GM12878 (cell line): ENCODE measurements at regions not wholly inside any gene's neighbourhood (a gene's known extent, or its start where the extent isn't known, plus 50 kb on each side); places are given as distances from the start of the nearest gene placed in this dataset.

Experiments
- ATAC-seq: fragments of 200-7000 bp; cut with Tn5 transposase; 3 replicates; pipeline ENCODE4 v1.9.1; 2020; ENCODE audit warnings: mild to moderate bottlenecking, moderate library complexity
- BruUV-seq: library from RNA; stranded (reverse); fragments of 400-500 nt; replicated peaks from 2 replicates; lab custom pipeline; 2021; lab: Mats Ljungman, UMichigan
- CTCF ChIA-PET: fragments of 300-600 bp; sonication (Branson Sonifier 250); formaldehyde crosslinking; extraction: SDS; loops from one replicate; lab custom pipeline; 2021; ENCODE audit warnings: inconsistent platforms; lab: Yijun Ruan, JAX
- POLR2A ChIA-PET: fragments of 350-600 bp; formaldehyde crosslinking; extraction: SDS; loops from one replicate; lab custom pipeline; 2021; ENCODE audit warnings: inconsistent platforms; lab: Charles Lee
- RAD21 ChIA-PET: fragments of 300-600 bp; sonication (Branson Sonifier 250); formaldehyde crosslinking; loops from one replicate; lab custom pipeline; 2023; ENCODE audit warnings: antibody characterized with exemption; ENCODE audit not compliant: unreplicated experiment; lab: Charles Lee
- SMC1A ChIA-PET: fragments of 300-600 bp; sonication (Branson Sonifier 250); formaldehyde crosslinking; loops from one replicate; lab custom pipeline; 2023; ENCODE audit not compliant: unreplicated experiment, uncharacterized antibody; lab: Charles Lee
- DNase-seq: peaks from one replicate; pipeline ENCODE4 v3.0.0-alpha.2; 2011; ENCODE audit warnings: low read depth, low spot score
- FAIRE-seq: peaks from 3 replicates; lab custom pipeline; 2011; peaks lifted over from hg19 to GRCh38; lab: Jason Lieb, UNC
- H2AFZ ChIP-seq: 2 replicates; pipeline ENCODE4 v1.6.0; 2011; ENCODE audit warnings: low read depth, low read length, control low read depth; ENCODE audit not compliant: control insufficient read depth
- H3K27ac ChIP-seq: 2 replicates; pipeline ENCODE4 v1.5.1; 2011; ENCODE audit warnings: control low read depth; ENCODE audit not compliant: control insufficient read depth, insufficient read depth
- H3K27me3 ChIP-seq, 2 experiments: replicated peaks in 1 of 2; 2 replicates each; pipeline versions ENCODE4 v1.6.0 to v1.6.1; 2011; ENCODE audit warnings: low read length in 1 of 2; ENCODE audit not compliant: control insufficient read depth in 2 of 2, insufficient read depth in 2 of 2
- H3K36me3 ChIP-seq, 2 experiments: 2 replicates each; pipeline ENCODE4 v1.5.1; 2011; ENCODE audit warnings: low read length in 1 of 2; ENCODE audit not compliant: control insufficient read depth in 2 of 2, insufficient read depth in 2 of 2
- H3K4me1 ChIP-seq: 2 replicates; pipeline ENCODE4 v1.6.1; 2011; ENCODE audit warnings: mild to moderate bottlenecking, low read length, moderate library complexity, mixed read lengths; ENCODE audit not compliant: control insufficient read depth, insufficient read depth
- H3K4me2 ChIP-seq: 2 replicates; pipeline ENCODE4 v1.6.0; 2011; ENCODE audit warnings: control low read depth; ENCODE audit not compliant: control insufficient read depth, insufficient read depth
- H3K4me3 ChIP-seq: fragments of 200-600 bp; sonication (generic); 2 replicates; pipeline ENCODE4 v1.5.1; 2016
- H3K79me2 ChIP-seq: 2 replicates; pipeline ENCODE4 v1.6.0; 2011; ENCODE audit warnings: low read length; ENCODE audit not compliant: control insufficient read depth, insufficient read depth
- H3K9ac ChIP-seq: 2 replicates; pipeline ENCODE4 v1.8.0; 2011; ENCODE audit warnings: low read length, control low read depth, mixed read lengths; ENCODE audit not compliant: control insufficient read depth, insufficient read depth
- H3K9me3 ChIP-seq: replicated peaks from 3 replicates; pipeline ENCODE4 v1.5.1; 2011; ENCODE audit warnings: mild to moderate bottlenecking, low read length; ENCODE audit not compliant: control insufficient read depth, insufficient read depth
- H4K20me1 ChIP-seq: 2 replicates; pipeline ENCODE4 v1.6.0; 2011; ENCODE audit not compliant: control insufficient read depth, insufficient read depth
- CBFB ChIP-seq: IDR thresholded peaks from 2 replicates; pipeline ENCODE4 v1.6.1; 2016; ENCODE audit warnings: antibody characterized with exemption, low read depth
- CHD2 ChIP-seq: IDR thresholded peaks from 2 replicates; pipeline ENCODE4 v1.6.1; 2011; ENCODE audit warnings: low read depth, low read length, improper control_type of control experiment, borderline replicate concordance
- CREM ChIP-seq: IDR thresholded peaks from 2 replicates; pipeline ENCODE4 v1.6.1; 2014; ENCODE audit warnings: antibody characterized with exemption, low read depth
- IKZF1 ChIP-seq: fragments of 450-650 bp; conservative IDR thresholded peaks from 2 replicates; pipeline ENCODE4 v1.6.1; 2017; ENCODE audit warnings: antibody characterized with exemption, mild to moderate bottlenecking
- RAD51 ChIP-seq: fragments of 450-650 bp; IDR thresholded peaks from 2 replicates; pipeline ENCODE4 v1.6.1; 2016; ENCODE audit warnings: moderate library complexity, mild to moderate bottlenecking, inconsistent platforms
- RFX5 ChIP-seq: IDR thresholded peaks from 2 replicates; pipeline ENCODE4 v1.6.1; 2011; ENCODE audit warnings: low read depth, low read length, improper control_type of control experiment
- RUNX3 ChIP-seq: IDR thresholded peaks from 2 replicates; pipeline ENCODE4 v1.6.1; 2012; ENCODE audit warnings: low read length, inconsistent platforms
- YBX1 ChIP-seq: fragments of 450-650 bp; IDR thresholded peaks from 2 replicates; pipeline ENCODE4 v1.6.1; 2016; ENCODE audit warnings: antibody characterized with exemption
- ZNF622 ChIP-seq: fragments of 450-650 bp; IDR thresholded peaks from 2 replicates; pipeline ENCODE4 v1.6.1; 2017; ENCODE audit warnings: mild to moderate bottlenecking, inconsistent platforms
- WGBS: methylation state at CpG from one replicate; pipeline ENCODE4 v1.1.6; 2016; ENCODE audit warnings: low lambda C conversion rate; ENCODE audit not compliant: insufficient replicate concordance, insufficient coverage; ENCODE audit errors: missing lambda C conversion rate; 5-methylcytosine and 5-hydroxymethylcytosine counted together
- in situ Hi-C: fragments of 300-500 bp; cut with MboI; formaldehyde crosslinking; loops from 9 replicates; pipeline ENCODE4 v1.14.3; 2018; ENCODE audit warnings: mixed read lengths
- intact Hi-C: fragments of 100-400 bp; cut with micrococcal nuclease; formaldehyde crosslinking; loops from one replicate; pipeline ENCODE4 v1.14.2; 2022; ENCODE audit not compliant: unreplicated experiment
- TF ChIP-seq, protein P1 (sequence below): fragments of 150-350 bp; IDR thresholded peaks from 2 replicates; pipeline ENCODE4 v1.6.1; 2014; ENCODE audit warnings: mild to moderate bottlenecking, low read depth, low read length
- TF ChIP-seq, protein P2 (sequence below): fragments of 450-650 bp; IDR thresholded peaks from 2 replicates; pipeline ENCODE4 v1.6.1; 2017; ENCODE audit warnings: mild to moderate bottlenecking, moderate library complexity
- TF ChIP-seq, protein P3 (sequence below): fragments of 450-650 bp; IDR thresholded peaks from 2 replicates; pipeline ENCODE4 v1.6.1; 2016; ENCODE audit warnings: mild to moderate bottlenecking, moderate library complexity, borderline replicate concordance

DNA sequence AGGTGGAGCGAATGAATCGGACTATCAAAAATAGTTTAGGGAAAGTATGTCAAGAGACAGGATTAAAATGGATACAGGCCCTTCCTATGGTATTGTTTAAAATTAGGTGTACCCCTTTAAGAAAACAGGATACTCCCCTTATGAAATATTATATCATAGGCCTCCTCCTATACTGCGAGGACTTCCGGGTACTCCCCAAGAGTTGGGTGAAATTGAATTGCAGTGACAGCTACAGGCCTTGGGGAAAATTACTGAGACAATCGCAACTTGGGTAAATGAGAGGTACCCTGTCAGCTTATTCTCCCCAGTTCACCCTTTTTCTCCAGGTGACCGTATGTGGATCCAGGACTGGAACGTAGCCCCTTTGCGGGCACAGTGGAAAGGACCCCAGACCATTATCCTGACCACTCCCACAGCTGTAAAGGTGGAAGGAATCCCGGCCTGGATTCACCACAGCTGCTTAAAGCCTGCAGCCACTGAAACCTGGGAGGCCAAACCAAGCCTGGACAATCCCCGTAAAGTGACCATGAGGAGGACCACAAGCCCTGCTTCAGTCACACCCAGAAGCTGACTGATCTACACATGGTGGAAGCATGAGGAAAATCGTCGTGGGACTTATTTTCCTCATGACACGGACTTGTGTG lies 1138.1 kb downstream of the ARAP2 start:
- BruUV-seq = no TSS peak
- intact Hi-C loops = no loop called here
- in situ Hi-C loops = no loop called here
- Histone ChIP-seq H4K20me1 (no peaks in the 10 kb centered on the region), H3K79me2 (no peaks in the 10 kb centered on the region), H3K4me1 (no peaks in the 10 kb centered on the region), H3K36me3 (no peaks in the 10 kb centered on the region), H3K9ac (no peak overlapping the region), H3K9me3 (no peaks in the 10 kb centered on the region), H3K4me3 (no peak overlapping the region), H3K27me3 (no peaks in the 10 kb centered on the region), H3K4me2 (no peak overlapping the region), H3K27ac (no peak overlapping the region), H2AFZ (no peak overlapping the region)
- ATAC-seq (peak; percentile 57), FAIRE-seq (no peak), DNase-seq (no peak)
- RAD21 ChIA-PET = no interaction called here
- TF ChIP-seq CREM (no peak), CHD2 (no peak), YBX1 (no peak), CBFB (no peak), IKZF1 (no peak), ZNF622 (no peak), RFX5 (no peak), RAD51 (no peak), RUNX3 (no peak)
- TF ChIP-seq, protein P1, sequence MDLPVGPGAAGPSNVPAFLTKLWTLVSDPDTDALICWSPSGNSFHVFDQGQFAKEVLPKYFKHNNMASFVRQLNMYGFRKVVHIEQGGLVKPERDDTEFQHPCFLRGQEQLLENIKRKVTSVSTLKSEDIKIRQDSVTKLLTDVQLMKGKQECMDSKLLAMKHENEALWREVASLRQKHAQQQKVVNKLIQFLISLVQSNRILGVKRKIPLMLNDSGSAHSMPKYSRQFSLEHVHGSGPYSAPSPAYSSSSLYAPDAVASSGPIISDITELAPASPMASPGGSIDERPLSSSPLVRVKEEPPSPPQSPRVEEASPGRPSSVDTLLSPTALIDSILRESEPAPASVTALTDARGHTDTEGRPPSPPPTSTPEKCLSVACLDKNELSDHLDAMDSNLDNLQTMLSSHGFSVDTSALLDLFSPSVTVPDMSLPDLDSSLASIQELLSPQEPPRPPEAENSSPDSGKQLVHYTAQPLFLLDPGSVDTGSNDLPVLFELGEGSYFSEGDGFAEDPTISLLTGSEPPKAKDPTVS = no peak
- TF ChIP-seq, protein P2, sequence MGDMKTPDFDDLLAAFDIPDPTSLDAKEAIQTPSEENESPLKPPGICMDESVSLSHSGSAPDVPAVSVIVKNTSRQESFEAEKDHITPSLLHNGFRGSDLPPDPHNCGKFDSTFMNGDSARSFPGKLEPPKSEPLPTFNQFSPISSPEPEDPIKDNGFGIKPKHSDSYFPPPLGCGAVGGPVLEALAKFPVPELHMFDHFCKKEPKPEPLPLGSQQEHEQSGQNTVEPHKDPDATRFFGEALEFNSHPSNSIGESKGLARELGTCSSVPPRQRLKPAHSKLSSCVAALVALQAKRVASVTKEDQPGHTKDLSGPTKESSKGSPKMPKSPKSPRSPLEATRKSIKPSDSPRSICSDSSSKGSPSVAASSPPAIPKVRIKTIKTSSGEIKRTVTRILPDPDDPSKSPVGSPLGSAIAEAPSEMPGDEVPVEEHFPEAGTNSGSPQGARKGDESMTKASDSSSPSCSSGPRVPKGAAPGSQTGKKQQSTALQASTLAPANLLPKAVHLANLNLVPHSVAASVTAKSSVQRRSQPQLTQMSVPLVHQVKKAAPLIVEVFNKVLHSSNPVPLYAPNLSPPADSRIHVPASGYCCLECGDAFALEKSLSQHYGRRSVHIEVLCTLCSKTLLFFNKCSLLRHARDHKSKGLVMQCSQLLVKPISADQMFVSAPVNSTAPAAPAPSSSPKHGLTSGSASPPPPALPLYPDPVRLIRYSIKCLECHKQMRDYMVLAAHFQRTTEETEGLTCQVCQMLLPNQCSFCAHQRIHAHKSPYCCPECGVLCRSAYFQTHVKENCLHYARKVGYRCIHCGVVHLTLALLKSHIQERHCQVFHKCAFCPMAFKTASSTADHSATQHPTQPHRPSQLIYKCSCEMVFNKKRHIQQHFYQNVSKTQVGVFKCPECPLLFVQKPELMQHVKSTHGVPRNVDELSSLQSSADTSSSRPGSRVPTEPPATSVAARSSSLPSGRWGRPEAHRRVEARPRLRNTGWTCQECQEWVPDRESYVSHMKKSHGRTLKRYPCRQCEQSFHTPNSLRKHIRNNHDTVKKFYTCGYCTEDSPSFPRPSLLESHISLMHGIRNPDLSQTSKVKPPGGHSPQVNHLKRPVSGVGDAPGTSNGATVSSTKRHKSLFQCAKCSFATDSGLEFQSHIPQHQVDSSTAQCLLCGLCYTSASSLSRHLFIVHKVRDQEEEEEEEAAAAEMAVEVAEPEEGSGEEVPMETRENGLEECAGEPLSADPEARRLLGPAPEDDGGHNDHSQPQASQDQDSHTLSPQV = no peak
- TF ChIP-seq, protein P3, sequence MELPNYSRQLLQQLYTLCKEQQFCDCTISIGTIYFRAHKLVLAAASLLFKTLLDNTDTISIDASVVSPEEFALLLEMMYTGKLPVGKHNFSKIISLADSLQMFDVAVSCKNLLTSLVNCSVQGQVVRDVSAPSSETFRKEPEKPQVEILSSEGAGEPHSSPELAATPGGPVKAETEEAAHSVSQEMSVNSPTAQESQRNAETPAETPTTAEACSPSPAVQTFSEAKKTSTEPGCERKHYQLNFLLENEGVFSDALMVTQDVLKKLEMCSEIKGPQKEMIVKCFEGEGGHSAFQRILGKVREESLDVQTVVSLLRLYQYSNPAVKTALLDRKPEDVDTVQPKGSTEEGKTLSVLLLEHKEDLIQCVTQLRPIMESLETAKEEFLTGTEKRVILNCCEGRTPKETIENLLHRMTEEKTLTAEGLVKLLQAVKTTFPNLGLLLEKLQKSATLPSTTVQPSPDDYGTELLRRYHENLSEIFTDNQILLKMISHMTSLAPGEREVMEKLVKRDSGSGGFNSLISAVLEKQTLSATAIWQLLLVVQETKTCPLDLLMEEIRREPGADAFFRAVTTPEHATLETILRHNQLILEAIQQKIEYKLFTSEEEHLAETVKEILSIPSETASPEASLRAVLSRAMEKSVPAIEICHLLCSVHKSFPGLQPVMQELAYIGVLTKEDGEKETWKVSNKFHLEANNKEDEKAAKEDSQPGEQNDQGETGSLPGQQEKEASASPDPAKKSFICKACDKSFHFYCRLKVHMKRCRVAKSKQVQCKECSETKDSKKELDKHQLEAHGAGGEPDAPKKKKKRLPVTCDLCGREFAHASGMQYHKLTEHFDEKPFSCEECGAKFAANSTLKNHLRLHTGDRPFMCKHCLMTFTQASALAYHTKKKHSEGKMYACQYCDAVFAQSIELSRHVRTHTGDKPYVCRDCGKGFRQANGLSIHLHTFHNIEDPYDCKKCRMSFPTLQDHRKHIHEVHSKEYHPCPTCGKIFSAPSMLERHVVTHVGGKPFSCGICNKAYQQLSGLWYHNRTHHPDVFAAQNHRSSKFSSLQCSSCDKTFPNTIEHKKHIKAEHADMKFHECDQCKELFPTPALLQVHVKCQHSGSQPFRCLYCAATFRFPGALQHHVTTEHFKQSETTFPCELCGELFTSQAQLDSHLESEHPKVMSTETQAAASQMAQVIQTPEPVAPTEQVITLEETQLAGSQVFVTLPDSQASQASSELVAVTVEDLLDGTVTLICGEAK = no peak
- CTCF ChIA-PET = no interaction called here
- SMC1A ChIA-PET = interaction anchor here (1.0 kb wide), 1 partner anchor 12 kb away, joined by 3 read pairs; no protein-coding TSS in a partner anchor
- POLR2A ChIA-PET = no interaction called here
- WGBS = 31% methylated on average over 13 of the region's 13 CpGs
